ENCODE measurements at regions not wholly inside any gene's neighbourhood (a gene's known extent, or its start where the extent isn't known, plus 50 kb on each side); places are given as distances from the start of the nearest gene placed in this dataset.

DNA sequence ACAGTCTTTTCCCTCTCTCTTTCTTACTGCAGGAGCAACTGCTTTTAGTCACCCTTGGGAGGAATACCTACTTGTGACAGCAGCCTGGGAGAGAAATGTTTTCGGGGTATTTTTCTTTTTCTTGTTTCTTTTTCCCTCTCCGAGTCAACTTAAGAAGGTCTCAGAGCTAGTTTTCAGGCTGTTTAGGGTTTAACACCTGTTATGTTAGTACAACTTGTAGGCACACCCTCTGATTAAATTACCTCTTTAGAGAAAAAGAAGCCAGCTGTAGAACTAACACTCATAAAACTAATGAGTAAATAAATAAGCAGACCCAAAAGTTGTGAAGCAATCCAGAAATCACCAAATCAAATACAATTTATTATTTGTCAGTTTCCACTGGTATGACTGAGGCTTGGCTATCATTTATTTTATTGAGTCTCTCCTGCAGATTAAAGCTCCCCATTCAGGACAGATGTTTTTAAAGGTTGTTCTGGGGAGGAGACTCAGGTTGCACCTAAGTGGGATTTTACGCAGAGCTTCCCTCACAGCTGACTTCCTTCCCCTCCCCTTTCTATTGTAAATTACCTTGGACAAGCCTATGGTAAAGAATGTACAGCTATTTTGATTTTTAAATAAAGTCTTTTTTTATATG, 112.5 kb downstream of the FOXB1 start:
- Histone ChIP-seq H3K9ac (ENCODE audit: extremely low read depth, low read length, poor library complexity, severe bottlenecking) (no peak overlapping the region), H3K27me3 (ENCODE audit: control insufficient read depth, insufficient read depth, low read length, poor library complexity, severe bottlenecking) (peaks cover 72% of the 10 kb centered on the region), H3K9me3 (ENCODE audit: control insufficient read depth, low read length) (no peaks in the 10 kb centered on the region), H3K36me3 (ENCODE audit: control insufficient read depth, insufficient read depth, low read length) (no peaks in the 10 kb centered on the region), H3K4me3 (ENCODE audit: low read length) (no peak overlapping the region), H3K4me1 (ENCODE audit: control insufficient read depth, insufficient read depth, low read length) (peaks cover 7% of the 10 kb centered on the region), H3K27ac (ENCODE audit: low read depth, low read length) (no peak overlapping the region)
- no peak for DNase-seq
- peaks cover 74% of the 10 kb centered on the region for H3K27me3 Mint-ChIP-seq (ENCODE audit: insufficient read depth)
- TF ChIP-seq, protein P1, sequence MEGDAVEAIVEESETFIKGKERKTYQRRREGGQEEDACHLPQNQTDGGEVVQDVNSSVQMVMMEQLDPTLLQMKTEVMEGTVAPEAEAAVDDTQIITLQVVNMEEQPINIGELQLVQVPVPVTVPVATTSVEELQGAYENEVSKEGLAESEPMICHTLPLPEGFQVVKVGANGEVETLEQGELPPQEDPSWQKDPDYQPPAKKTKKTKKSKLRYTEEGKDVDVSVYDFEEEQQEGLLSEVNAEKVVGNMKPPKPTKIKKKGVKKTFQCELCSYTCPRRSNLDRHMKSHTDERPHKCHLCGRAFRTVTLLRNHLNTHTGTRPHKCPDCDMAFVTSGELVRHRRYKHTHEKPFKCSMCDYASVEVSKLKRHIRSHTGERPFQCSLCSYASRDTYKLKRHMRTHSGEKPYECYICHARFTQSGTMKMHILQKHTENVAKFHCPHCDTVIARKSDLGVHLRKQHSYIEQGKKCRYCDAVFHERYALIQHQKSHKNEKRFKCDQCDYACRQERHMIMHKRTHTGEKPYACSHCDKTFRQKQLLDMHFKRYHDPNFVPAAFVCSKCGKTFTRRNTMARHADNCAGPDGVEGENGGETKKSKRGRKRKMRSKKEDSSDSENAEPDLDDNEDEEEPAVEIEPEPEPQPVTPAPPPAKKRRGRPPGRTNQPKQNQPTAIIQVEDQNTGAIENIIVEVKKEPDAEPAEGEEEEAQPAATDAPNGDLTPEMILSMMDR (conservative IDR thresholded peaks at IDR 0.05): no peak
- H3K27ac Mint-ChIP-seq: no peak overlapping the region
- H3K4me3 Mint-ChIP-seq: no peak overlapping the region
- no peaks in the 10 kb centered on the region for H3K9me3 Mint-ChIP-seq
- WGBS, 2 experiments (ENCODE audit: insufficient coverage in 1 of 2, insufficient read length in 1 of 2): 76% methylated on average over 3 of the region's 3 CpGs; no CpG with 5 or more reads in 1 of the 2 experiments
- no peaks in the 10 kb centered on the region for H3K36me3 Mint-ChIP-seq (ENCODE audit: low read depth)
- H3K4me1 Mint-ChIP-seq: peaks cover 48% of the 10 kb centered on the region

DNA sequence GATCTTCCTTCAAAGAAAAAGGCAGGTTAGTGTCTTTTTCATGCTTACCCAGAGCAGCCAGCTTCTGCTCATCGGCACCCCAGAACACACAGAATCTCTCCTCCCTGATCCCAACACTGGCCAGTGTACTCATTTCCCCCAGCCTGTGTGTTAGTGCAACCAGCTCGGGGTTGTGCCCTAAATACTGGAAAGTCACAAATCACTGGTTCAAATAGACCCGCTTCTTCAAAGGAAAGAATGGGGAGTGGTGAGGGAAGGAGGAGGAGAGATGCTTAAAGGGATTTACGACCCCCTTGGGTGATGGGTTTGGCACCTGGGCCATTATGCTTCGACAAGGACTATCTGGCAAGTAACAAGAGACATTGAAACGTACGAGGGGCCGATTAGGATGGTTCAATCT, 114.0 kb downstream of the FOXB1 start:
- peak overlapping the region; percentile 25 for H3K4me3 ChIP-seq (ENCODE audit: low read length)
- H3K9ac ChIP-seq (ENCODE audit: extremely low read depth, low read length, poor library complexity, severe bottlenecking): no peak overlapping the region
- Mint-ChIP-seq H3K27ac (no peak overlapping the region), H3K9me3 (no peaks in the 10 kb centered on the region), H3K4me1 (peaks cover 48% of the 10 kb centered on the region), H3K27me3 (ENCODE audit: insufficient read depth) (peaks cover 90% of the 10 kb centered on the region), H3K4me3 (no peak overlapping the region), H3K36me3 (ENCODE audit: low read depth) (no peaks in the 10 kb centered on the region)
- peaks cover 88% of the 10 kb centered on the region for H3K27me3 ChIP-seq (ENCODE audit: control insufficient read depth, insufficient read depth, low read length, poor library complexity, severe bottlenecking)
- DNase-seq: peak; percentile 86
- WGBS, 2 experiments (ENCODE audit: insufficient coverage in 1 of 2, insufficient read length in 1 of 2): 0% methylated on average over 2 to 8 of the region's 8 CpGs
- H3K36me3 ChIP-seq (ENCODE audit: control insufficient read depth, insufficient read depth, low read length): no peaks in the 10 kb centered on the region
- TF ChIP-seq, protein P1 (conservative IDR thresholded peaks at IDR 0.05): no peak
- peaks cover 7% of the 10 kb centered on the region for H3K4me1 ChIP-seq (ENCODE audit: control insufficient read depth, insufficient read depth, low read length)
- no peaks in the 10 kb centered on the region for H3K9me3 ChIP-seq (ENCODE audit: control insufficient read depth, low read length)
- no peak overlapping the region for H3K27ac ChIP-seq (ENCODE audit: low read depth, low read length)

GRCh38 chr15:60118626-60119025, 114.5 kb downstream of the FOXB1 start:
- H3K9ac ChIP-seq (ENCODE audit: extremely low read depth, low read length, poor library complexity, severe bottlenecking): no peak overlapping the region
- DNase-seq: peak; percentile 73
- peaks cover 7% of the 10 kb centered on the region for H3K4me1 ChIP-seq (ENCODE audit: control insufficient read depth, insufficient read depth, low read length)
- H3K27me3 Mint-ChIP-seq (ENCODE audit: insufficient read depth): peaks cover 92% of the 10 kb centered on the region
- H3K4me1 Mint-ChIP-seq: peaks cover 48% of the 10 kb centered on the region
- no peak overlapping the region for H3K27ac Mint-ChIP-seq
- no peaks in the 10 kb centered on the region for H3K36me3 Mint-ChIP-seq (ENCODE audit: low read depth)
- H3K27me3 ChIP-seq (ENCODE audit: control insufficient read depth, insufficient read depth, low read length, poor library complexity, severe bottlenecking): peaks cover 90% of the 10 kb centered on the region
- no peak overlapping the region for H3K27ac ChIP-seq (ENCODE audit: low read depth, low read length)
- WGBS, 2 experiments (ENCODE audit: insufficient coverage in 1 of 2, insufficient read length in 1 of 2): 1% methylated on average over 3 of the region's 3 CpGs; no CpG with 5 or more reads in 1 of the 2 experiments
- no peaks in the 10 kb centered on the region for H3K9me3 Mint-ChIP-seq
- H3K4me3 Mint-ChIP-seq: no peak overlapping the region
- H3K36me3 ChIP-seq (ENCODE audit: control insufficient read depth, insufficient read depth, low read length): no peaks in the 10 kb centered on the region
- peak overlapping the region; percentile 48 for H3K4me3 ChIP-seq (ENCODE audit: low read length)
- TF ChIP-seq, protein P1 (conservative IDR thresholded peaks at IDR 0.05): no peak
- no peaks in the 10 kb centered on the region for H3K9me3 ChIP-seq (ENCODE audit: control insufficient read depth, low read length)
